DMS 273 treated with DMSO at 0.1 percent for 48 hours (cell line): ENCODE measurements at regions not wholly inside any gene's neighbourhood (a gene's known extent, or its start where the extent isn't known, plus 50 kb on each side); places are given as distances from the start of the nearest gene placed in this dataset.
"Not testable (repeated sequence)": the region's sequence is repeated elsewhere in the genome, so short reads cannot be mapped to it uniquely, and the experiment has no call there.

ENCODE experiments used
- DNase-seq: peaks from one replicate; lab custom pipeline; 2025; lab: John Stamatoyannopoulos, UW

GRCh38 chr9:25453875-25454274, 224.4 kb downstream of the TUSC1 start:
- DNase-seq: no peak

GRCh38 chr9:25449503-25449902, 228.7 kb downstream of the TUSC1 start:
- no peak for DNase-seq

GRCh38 chr9:25445721-25446120, 232.5 kb downstream of the TUSC1 start:
- DNase-seq: not testable (repeated sequence)

GRCh38 chr9:25442526-25442925, 235.7 kb downstream of the TUSC1 start:
- no peak for DNase-seq

GRCh38 chr9:25427898-25428297, 250.3 kb downstream of the TUSC1 start:
- DNase-seq: no peak

- DNase-seq: no peak
These were observed 251.0 kb downstream of the TUSC1 start for GRCh38 chr9:25427290-25427689.

GRCh38 chr9:25421560-25421959, 256.7 kb downstream of the TUSC1 start:
- no peak for DNase-seq

GRCh38 chr9:25418974-25419373, 259.3 kb downstream of the TUSC1 start:
- no peak for DNase-seq

- no peak for DNase-seq
These were observed 262.5 kb downstream of the TUSC1 start for GRCh38 chr9:25415718-25416117.

- no peak for DNase-seq
These were observed 265.6 kb downstream of the TUSC1 start for GRCh38 chr9:25412646-25413045.

GRCh38 chr9:25397746-25398145, 280.5 kb downstream of the TUSC1 start:
- no peak for DNase-seq

GRCh38 chr9:25396828-25397227, 281.4 kb downstream of the TUSC1 start:
- no peak for DNase-seq

- no peak for DNase-seq
These were observed 297.1 kb downstream of the TUSC1 start for GRCh38 chr9:25381141-25381540.

- no peak for DNase-seq
These were observed 301.2 kb downstream of the TUSC1 start for GRCh38 chr9:25377039-25377438.

GRCh38 chr9:25374281-25374680, 304.0 kb downstream of the TUSC1 start:
- no peak for DNase-seq

GRCh38 chr9:25366906-25367305, 311.3 kb downstream of the TUSC1 start:
- no peak for DNase-seq

GRCh38 chr9:25353783-25354182, 324.5 kb downstream of the TUSC1 start:
- DNase-seq: no peak

- no peak for DNase-seq
These were observed 328.2 kb downstream of the TUSC1 start for GRCh38 chr9:25350011-25350410.

- DNase-seq: no peak
These were observed 356.1 kb downstream of the TUSC1 start for GRCh38 chr9:25322142-25322541.

GRCh38 chr9:25310961-25311360, 367.3 kb downstream of the TUSC1 start:
- DNase-seq: peak; percentile 74

GRCh38 chr9:25308549-25308948, 369.7 kb downstream of the TUSC1 start:
- no peak for DNase-seq

- no peak for DNase-seq
These were observed 375.6 kb downstream of the TUSC1 start for GRCh38 chr9:25302601-25303000.

GRCh38 chr9:25288195-25288594, 390.0 kb downstream of the TUSC1 start:
- DNase-seq: not testable (repeated sequence)

GRCh38 chr9:25284365-25284764, 393.9 kb downstream of the TUSC1 start:
- no peak for DNase-seq

GRCh38 chr9:25282946-25283345, 395.3 kb downstream of the TUSC1 start:
- no peak for DNase-seq
